Hepatocyte (in vitro differentiated cells): ENCODE measurements at regions not wholly inside any gene's neighbourhood (a gene's known extent, or its start where the extent isn't known, plus 50 kb on each side); places are given as distances from the start of the nearest gene placed in this dataset.

Experiments used
- DNase-seq: peaks from one replicate; pipeline ENCODE4 v3.0.0-alpha.2; 2016; ENCODE audit warnings: low spot score
- H2AFZ ChIP-seq: fragments of 200-600 bp; sonication (generic); 2 replicates; pipeline ENCODE4 v1.6.0; 2016; ENCODE audit warnings: antibody characterized with exemption, mild to moderate bottlenecking
- H3K27ac ChIP-seq: fragments of 200-600 bp; sonication (generic); 2 replicates; pipeline ENCODE4 v1.5.1; 2016; ENCODE audit warnings: mild to moderate bottlenecking
- H3K27me3 ChIP-seq: fragments of 200-600 bp; sonication (generic); 2 replicates; pipeline ENCODE4 v1.6.1; 2016
- H3K36me3 ChIP-seq: fragments of 200-600 bp; sonication (generic); replicated peaks from 2 replicates; pipeline ENCODE4 v1.5.1; 2016; ENCODE audit warnings: low read depth; ENCODE audit not compliant: insufficient read depth
- H3K4me1 ChIP-seq: fragments of 200-600 bp; sonication (generic); 2 replicates; pipeline ENCODE4 v1.5.1; 2016; ENCODE audit warnings: mild to moderate bottlenecking, moderate library complexity; ENCODE audit not compliant: insufficient read depth
- H3K4me2 ChIP-seq: fragments of 200-600 bp; sonication (generic); 2 replicates; pipeline ENCODE4 v1.6.0; 2016
- H3K4me3 ChIP-seq: fragments of 200-600 bp; sonication (generic); 2 replicates; pipeline ENCODE4 v1.5.1; 2016; ENCODE audit warnings: mild to moderate bottlenecking
- H3K79me2 ChIP-seq: fragments of 200-600 bp; sonication (generic); 2 replicates; pipeline ENCODE4 v1.6.0; 2017; ENCODE audit warnings: mild to moderate bottlenecking
- H3K9me2 ChIP-seq: fragments of 200-600 bp; sonication (generic); replicated peaks from 2 replicates; pipeline ENCODE4 v1.6.0; 2017; ENCODE audit warnings: mild to moderate bottlenecking; ENCODE audit not compliant: insufficient read depth
- H3K9me3 ChIP-seq: fragments of 200-600 bp; sonication (generic); 2 replicates; pipeline ENCODE4 v1.5.1; 2016; ENCODE audit warnings: low read depth, mild to moderate bottlenecking
- H4K20me1 ChIP-seq: fragments of 200-600 bp; sonication (generic); 2 replicates; pipeline ENCODE4 v1.6.0; 2016; ENCODE audit warnings: mild to moderate bottlenecking; ENCODE audit not compliant: insufficient read depth, poor library complexity, severe bottlenecking
- CTCF ChIP-seq: fragments of 200-600 bp; sonication (generic); IDR thresholded peaks from 2 replicates; pipeline ENCODE4 v1.5.1; 2016; ENCODE audit warnings: antibody characterized with exemption, mild to moderate bottlenecking; ENCODE audit not compliant: poor library complexity
- EZH2 ChIP-seq: fragments of 200-600 bp; sonication (generic); IDR thresholded peaks from 2 replicates; pipeline ENCODE4 v1.6.1; 2016; ENCODE audit warnings: antibody characterized with exemption, mild to moderate bottlenecking, borderline replicate concordance
- EZH2phosphoT487 ChIP-seq: fragments of 200-600 bp; sonication (generic); IDR thresholded peaks from one replicate; pipeline ENCODE4 v1.6.1; 2018; ENCODE audit warnings: antibody characterized with exemption, mild to moderate bottlenecking, low read depth, moderate library complexity; ENCODE audit not compliant: unreplicated experiment, severe bottlenecking
- WGBS: methylation state at CpG from one replicate; pipeline ENCODE4 v1.1.6; 2016; ENCODE audit warnings: low lambda C conversion rate; ENCODE audit errors: missing lambda C conversion rate; 5-methylcytosine and 5-hydroxymethylcytosine counted together

GRCh38 chr5:4222147-4222546 is 626.5 kb downstream of the IRX1 start:
- H3K36me3 ChIP-seq, result no peaks in the 10 kb centered on the region
- no peaks in the 10 kb centered on the region for H3K79me2 ChIP-seq
- 83% methylated on average over 6 of the region's 6 CpGs for WGBS

GRCh38 chr5:4222821-4223220 is 627.2 kb downstream of the IRX1 start:
- Histone ChIP-seq H3K4me1 (no peaks in the 10 kb centered on the region), H3K9me3 (no peaks in the 10 kb centered on the region), H3K4me2 (no peak overlapping the region), H3K36me3 (no peaks in the 10 kb centered on the region), H4K20me1 (no peaks in the 10 kb centered on the region), H2AFZ (no peak overlapping the region), H3K9me2 (no peaks in the 10 kb centered on the region), H3K79me2 (no peaks in the 10 kb centered on the region), H3K27ac (no peak overlapping the region), H3K27me3 (no peaks in the 10 kb centered on the region), H3K4me3 (no peak overlapping the region)
- DNase-seq, result no peak
- TF ChIP-seq CTCF (no peak), EZH2 (no peak), EZH2phosphoT487 (no peak)
- WGBS, result 90% methylated on average over 14 of the region's 15 CpGs

More at GRCh38 chr5:4222147-4222546, 626.5 kb downstream of the IRX1 start:
- Histone ChIP-seq H3K27ac (no peak overlapping the region), H3K9me3 (no peaks in the 10 kb centered on the region), H4K20me1 (no peaks in the 10 kb centered on the region), H3K27me3 (no peaks in the 10 kb centered on the region), H3K9me2 (no peaks in the 10 kb centered on the region), H3K4me2 (no peak overlapping the region), H3K4me3 (no peak overlapping the region), H2AFZ (no peak overlapping the region), H3K4me1 (no peaks in the 10 kb centered on the region)
- no peak for TF ChIP-seq CTCF
- no peak for TF ChIP-seq EZH2phosphoT487
- DNase-seq, result no peak

GRCh38 chr5:4225741-4226140 is 630.1 kb downstream of the IRX1 start:
- Histone ChIP-seq H3K27ac (no peak overlapping the region), H3K27me3 (no peaks in the 10 kb centered on the region), H3K9me3 (no peaks in the 10 kb centered on the region), H2AFZ (no peak overlapping the region), H3K4me2 (no peak overlapping the region), H3K79me2 (no peaks in the 10 kb centered on the region), H3K4me1 (no peaks in the 10 kb centered on the region), H3K4me3 (no peak overlapping the region), H4K20me1 (no peaks in the 10 kb centered on the region), H3K9me2 (no peaks in the 10 kb centered on the region), H3K36me3 (no peaks in the 10 kb centered on the region)
- 85% methylated on average over 5 of the region's 5 CpGs for WGBS
- no peak for DNase-seq
- no peak for TF ChIP-seq CTCF
- TF ChIP-seq EZH2, result no peak
- TF ChIP-seq EZH2phosphoT487, result no peak

GRCh38 chr5:4226565-4226964 is 630.9 kb downstream of the IRX1 start:
- Histone ChIP-seq H3K27ac (no peak overlapping the region), H3K9me2 (no peaks in the 10 kb centered on the region), H3K4me2 (no peak overlapping the region), H3K27me3 (no peaks in the 10 kb centered on the region), H2AFZ (no peak overlapping the region), H3K79me2 (no peaks in the 10 kb centered on the region), H4K20me1 (no peaks in the 10 kb centered on the region), H3K4me3 (no peak overlapping the region), H3K4me1 (no peaks in the 10 kb centered on the region), H3K36me3 (no peaks in the 10 kb centered on the region), H3K9me3 (no peaks in the 10 kb centered on the region)
- TF ChIP-seq EZH2phosphoT487 (no peak), EZH2 (no peak), CTCF (no peak)
- 84% methylated on average over 5 of the region's 5 CpGs for WGBS
- DNase-seq, result no peak
